Lower leg skin (tissue), 3 donors: ENCODE measurements at regions not wholly inside any gene's neighbourhood (a gene's known extent, or its start where the extent isn't known, plus 50 kb on each side); places are given as distances from the start of the nearest gene placed in this dataset.

Experiments used
- POLR2A ChIP-seq, 2 donors: fragments of 450-650 bp; IDR thresholded peaks; one replicate each; pipeline ENCODE4 v1.6.1; 2016 to 2017; ENCODE audit warnings: antibody characterized with exemption in 2 of 2, mild to moderate bottlenecking in 1 of 2, moderate library complexity in 1 of 2
- TF ChIP-seq, protein P1 (sequence below), 3 donors: fragments of 450-650 bp; IDR thresholded peaks; one replicate each; pipeline ENCODE4 v1.5.1; 2016; ENCODE audit warnings: antibody characterized with exemption in 3 of 3, mild to moderate bottlenecking in 3 of 3, moderate library complexity in 2 of 3

DNA sequence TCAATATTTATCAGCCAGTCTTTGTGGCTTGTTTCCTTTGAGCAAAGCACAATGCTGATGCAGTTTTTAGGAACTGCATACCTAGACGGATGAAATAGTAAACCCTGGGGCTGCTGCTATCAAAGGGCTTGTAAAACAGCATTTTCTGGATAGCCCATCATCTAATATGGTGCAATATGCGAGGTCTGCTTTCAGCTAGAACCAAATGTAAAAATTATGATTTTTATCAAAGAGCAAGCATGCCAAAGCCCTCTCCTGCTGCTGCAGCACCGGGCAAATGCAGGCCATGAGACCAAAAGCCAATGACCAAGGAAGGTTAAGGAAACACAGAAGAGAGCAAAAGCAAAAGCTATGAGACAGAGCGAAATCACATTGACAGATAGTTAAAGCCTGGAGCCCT lies 1000.4 kb downstream of the MAT2B start:
- TF ChIP-seq POLR2A (IDR thresholded peaks at IDR 0.05), result no peak
- TF ChIP-seq, protein P1, sequence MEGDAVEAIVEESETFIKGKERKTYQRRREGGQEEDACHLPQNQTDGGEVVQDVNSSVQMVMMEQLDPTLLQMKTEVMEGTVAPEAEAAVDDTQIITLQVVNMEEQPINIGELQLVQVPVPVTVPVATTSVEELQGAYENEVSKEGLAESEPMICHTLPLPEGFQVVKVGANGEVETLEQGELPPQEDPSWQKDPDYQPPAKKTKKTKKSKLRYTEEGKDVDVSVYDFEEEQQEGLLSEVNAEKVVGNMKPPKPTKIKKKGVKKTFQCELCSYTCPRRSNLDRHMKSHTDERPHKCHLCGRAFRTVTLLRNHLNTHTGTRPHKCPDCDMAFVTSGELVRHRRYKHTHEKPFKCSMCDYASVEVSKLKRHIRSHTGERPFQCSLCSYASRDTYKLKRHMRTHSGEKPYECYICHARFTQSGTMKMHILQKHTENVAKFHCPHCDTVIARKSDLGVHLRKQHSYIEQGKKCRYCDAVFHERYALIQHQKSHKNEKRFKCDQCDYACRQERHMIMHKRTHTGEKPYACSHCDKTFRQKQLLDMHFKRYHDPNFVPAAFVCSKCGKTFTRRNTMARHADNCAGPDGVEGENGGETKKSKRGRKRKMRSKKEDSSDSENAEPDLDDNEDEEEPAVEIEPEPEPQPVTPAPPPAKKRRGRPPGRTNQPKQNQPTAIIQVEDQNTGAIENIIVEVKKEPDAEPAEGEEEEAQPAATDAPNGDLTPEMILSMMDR (IDR thresholded peaks at IDR 0.05), result no peak
